ENCODE measurements at regions not wholly inside any gene's neighbourhood (a gene's known extent, or its start where the extent isn't known, plus 50 kb on each side); places are given as distances from the start of the nearest gene placed in this dataset.

- TF ChIP-seq CTCF (IDR thresholded peaks at IDR 0.05): no peak
- TF ChIP-seq POLR2A (IDR thresholded peaks at IDR 0.05): no peak
These were observed 78.4 kb upstream of the CCDC90B start for GRCh38 chr11:83364500-83365045.

Data from thyroid gland (tissue), 4 donors.